ENCODE measurements at regions not wholly inside any gene's neighbourhood (a gene's known extent, or its start where the extent isn't known, plus 50 kb on each side); places are given as distances from the start of the nearest gene placed in this dataset.

DNA sequence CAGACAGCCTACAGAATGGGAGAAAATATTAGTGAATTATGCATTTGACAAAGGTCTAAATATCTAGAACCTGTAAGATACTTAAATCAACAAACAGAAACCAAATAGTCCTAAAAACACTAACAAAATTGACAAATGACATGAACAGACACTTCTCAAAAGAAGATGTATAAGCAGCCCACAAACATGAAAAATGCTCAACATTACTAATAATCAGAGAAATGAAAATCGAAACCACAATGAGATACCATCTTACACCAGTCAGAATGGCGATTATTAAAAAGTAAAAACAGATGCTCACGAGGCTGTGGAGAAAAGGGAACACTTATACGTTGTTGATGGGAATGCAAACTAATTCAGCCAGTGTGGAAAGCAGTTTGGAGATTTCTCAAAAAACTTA, 1186.8 kb downstream of the DTWD2 start:
- Histone ChIP-seq H2AFZ (ENCODE audit: low read length) (no peak overlapping the region), H4K20me1 (ENCODE audit: insufficient read depth, low read length) (no peaks in the 10 kb centered on the region), H3K9me3 (replicated peaks; ENCODE audit: insufficient read depth, low read length) (no peaks in the 10 kb centered on the region), H3K4me2 (ENCODE audit: low read depth, low read length) (no peak overlapping the region), H3K36me3 (replicated peaks; ENCODE audit: insufficient read depth, low read length) (no peaks in the 10 kb centered on the region), H3K9ac (ENCODE audit: low read length) (no peak overlapping the region), H3K9me2 (replicated peaks; ENCODE audit: insufficient read depth, low read length) (no peaks in the 10 kb centered on the region), H3F3A (ENCODE audit: insufficient read depth, low read length) (no peaks in the 10 kb centered on the region), H3K79me2 (ENCODE audit: low read length) (no peaks in the 10 kb centered on the region), H3K4me3 (ENCODE audit: low read length) (no peak overlapping the region), H3K4me1 (ENCODE audit: low read length) (no peaks in the 10 kb centered on the region), H3K27me3 (replicated peaks; ENCODE audit: insufficient read depth, low read length) (no peaks in the 10 kb centered on the region), H3K27ac (ENCODE audit: low read length) (no peak overlapping the region)
- peak; percentile 10 for DNase-seq
- TF ChIP-seq EZH2phosphoT487 (IDR thresholded peaks at IDR 0.05; ENCODE audit: low read length) = no peak
- TF ChIP-seq, protein P1, sequence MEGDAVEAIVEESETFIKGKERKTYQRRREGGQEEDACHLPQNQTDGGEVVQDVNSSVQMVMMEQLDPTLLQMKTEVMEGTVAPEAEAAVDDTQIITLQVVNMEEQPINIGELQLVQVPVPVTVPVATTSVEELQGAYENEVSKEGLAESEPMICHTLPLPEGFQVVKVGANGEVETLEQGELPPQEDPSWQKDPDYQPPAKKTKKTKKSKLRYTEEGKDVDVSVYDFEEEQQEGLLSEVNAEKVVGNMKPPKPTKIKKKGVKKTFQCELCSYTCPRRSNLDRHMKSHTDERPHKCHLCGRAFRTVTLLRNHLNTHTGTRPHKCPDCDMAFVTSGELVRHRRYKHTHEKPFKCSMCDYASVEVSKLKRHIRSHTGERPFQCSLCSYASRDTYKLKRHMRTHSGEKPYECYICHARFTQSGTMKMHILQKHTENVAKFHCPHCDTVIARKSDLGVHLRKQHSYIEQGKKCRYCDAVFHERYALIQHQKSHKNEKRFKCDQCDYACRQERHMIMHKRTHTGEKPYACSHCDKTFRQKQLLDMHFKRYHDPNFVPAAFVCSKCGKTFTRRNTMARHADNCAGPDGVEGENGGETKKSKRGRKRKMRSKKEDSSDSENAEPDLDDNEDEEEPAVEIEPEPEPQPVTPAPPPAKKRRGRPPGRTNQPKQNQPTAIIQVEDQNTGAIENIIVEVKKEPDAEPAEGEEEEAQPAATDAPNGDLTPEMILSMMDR (IDR thresholded peaks at IDR 0.05; ENCODE audit: low read length) = no peak
- TF ChIP-seq EZH2 (optimal IDR thresholded peaks at IDR 0.05; ENCODE audit: low read depth, low read length) = no peak

DNA sequence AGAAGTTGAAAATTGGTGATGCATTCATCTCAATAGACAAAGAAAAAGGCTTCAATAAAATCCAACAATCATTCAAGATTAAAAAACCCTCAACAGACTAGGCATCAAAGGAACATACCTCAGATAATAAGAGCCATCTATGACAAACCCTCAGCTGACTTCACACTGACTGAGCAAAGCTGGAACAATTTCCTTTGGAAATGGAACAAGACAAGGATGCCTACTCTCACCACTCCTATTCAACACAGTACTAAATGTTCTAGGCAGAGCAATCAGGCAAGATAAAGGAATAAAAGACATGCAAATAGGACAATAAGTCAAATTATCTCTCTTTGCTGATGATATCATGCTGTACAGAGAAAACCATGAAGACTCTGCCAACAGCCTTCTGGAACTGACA, 1188.1 kb downstream of the DTWD2 start:
- no peaks in the 10 kb centered on the region for H3K79me2 ChIP-seq (ENCODE audit: low read length)
- no peaks in the 10 kb centered on the region for H3K4me1 ChIP-seq (ENCODE audit: low read length)
- H3K4me3 ChIP-seq (ENCODE audit: low read length) = no peak overlapping the region
- no peaks in the 10 kb centered on the region for H4K20me1 ChIP-seq (ENCODE audit: insufficient read depth, low read length)
- no peaks in the 10 kb centered on the region for H3K36me3 ChIP-seq (replicated peaks; ENCODE audit: insufficient read depth, low read length)
- TF ChIP-seq EZH2phosphoT487 (IDR thresholded peaks at IDR 0.05; ENCODE audit: low read length) (no peak), EZH2 (optimal IDR thresholded peaks at IDR 0.05; ENCODE audit: low read depth, low read length) (no peak)
- TF ChIP-seq, protein P1 (IDR thresholded peaks at IDR 0.05; ENCODE audit: low read length) = no peak
- no peak overlapping the region for H2AFZ ChIP-seq (ENCODE audit: low read length)
- no peaks in the 10 kb centered on the region for H3F3A ChIP-seq (ENCODE audit: insufficient read depth, low read length)
- DNase-seq = no peak
- H3K4me2 ChIP-seq (ENCODE audit: low read depth, low read length) = no peak overlapping the region
- H3K9ac ChIP-seq (ENCODE audit: low read length) = no peak overlapping the region
- H3K9me3 ChIP-seq (replicated peaks; ENCODE audit: insufficient read depth, low read length) = no peaks in the 10 kb centered on the region
- H3K9me2 ChIP-seq (replicated peaks; ENCODE audit: insufficient read depth, low read length) = no peaks in the 10 kb centered on the region
- no peaks in the 10 kb centered on the region for H3K27me3 ChIP-seq (replicated peaks; ENCODE audit: insufficient read depth, low read length)
- no peak overlapping the region for H3K27ac ChIP-seq (ENCODE audit: low read length)

DNA sequence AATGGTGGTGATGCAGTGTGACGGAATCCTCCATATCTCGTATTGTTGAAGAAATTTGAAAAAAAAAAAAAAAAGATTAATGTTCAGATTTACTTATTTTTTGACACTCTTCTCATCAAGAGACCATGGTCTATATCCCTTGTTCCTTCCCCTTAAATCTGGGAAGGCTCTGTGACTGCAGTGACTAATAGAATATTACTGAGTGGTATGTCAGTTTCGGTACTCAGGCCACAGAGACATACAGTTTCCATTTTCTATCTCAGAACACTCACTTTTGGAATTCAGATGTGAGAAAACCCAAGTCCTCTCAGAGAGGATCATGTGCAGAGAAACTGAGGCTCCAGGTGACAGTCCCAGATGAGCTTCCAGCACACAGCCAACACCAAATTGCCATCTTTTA, 1193.5 kb downstream of the DTWD2 start:
- TF ChIP-seq, protein P1 (IDR thresholded peaks at IDR 0.05; ENCODE audit: low read length) = no peak
- TF ChIP-seq EZH2 (optimal IDR thresholded peaks at IDR 0.05; ENCODE audit: low read depth, low read length) (no peak), EZH2phosphoT487 (IDR thresholded peaks at IDR 0.05; ENCODE audit: low read length) (no peak)
- no peaks in the 10 kb centered on the region for H3K36me3 ChIP-seq (replicated peaks; ENCODE audit: insufficient read depth, low read length)
- H4K20me1 ChIP-seq (ENCODE audit: insufficient read depth, low read length) = no peaks in the 10 kb centered on the region
- H3K27me3 ChIP-seq (replicated peaks; ENCODE audit: insufficient read depth, low read length) = no peaks in the 10 kb centered on the region
- no peak overlapping the region for H3K9ac ChIP-seq (ENCODE audit: low read length)
- H3K4me2 ChIP-seq (ENCODE audit: low read depth, low read length) = no peak overlapping the region
- H3F3A ChIP-seq (ENCODE audit: insufficient read depth, low read length) = no peaks in the 10 kb centered on the region
- H3K4me3 ChIP-seq (ENCODE audit: low read length) = no peak overlapping the region
- no peaks in the 10 kb centered on the region for H3K9me3 ChIP-seq (replicated peaks; ENCODE audit: insufficient read depth, low read length)
- no peaks in the 10 kb centered on the region for H3K4me1 ChIP-seq (ENCODE audit: low read length)
- no peaks in the 10 kb centered on the region for H3K9me2 ChIP-seq (replicated peaks; ENCODE audit: insufficient read depth, low read length)
- H2AFZ ChIP-seq (ENCODE audit: low read length) = no peak overlapping the region
- H3K27ac ChIP-seq (ENCODE audit: low read length) = no peak overlapping the region
- DNase-seq = no peak
- no peaks in the 10 kb centered on the region for H3K79me2 ChIP-seq (ENCODE audit: low read length)
